A549 (cell line): ENCODE measurements at regions not wholly inside any gene's neighbourhood (a gene's known extent, or its start where the extent isn't known, plus 50 kb on each side); places are given as distances from the start of the nearest gene placed in this dataset.

Source experiments
- ATAC-seq, 2 experiments: fragments of 200-7000 bp in 1 of 2; fragments of >200 bp in 1 of 2; cut with Nextera tagmentation in 1 of 2; cut with Tn5 transposase in 1 of 2; 3 replicates each; pipeline versions ENCODE4 v1.8.0 to v1.9.1; 2018 to 2020; ENCODE audit warnings: mild to moderate bottlenecking in 1 of 2, moderate library complexity in 1 of 2
- CTCF ChIA-PET: fragments of 300-600 bp; sonication (Branson Sonifier 250); formaldehyde crosslinking; extraction: SDS; loops from one replicate; lab custom pipeline; 2021; ENCODE audit warnings: antibody characterized with exemption, inconsistent platforms; lab: Yijun Ruan, JAX
- POLR2A ChIA-PET: fragments of 350-600 bp; formaldehyde crosslinking; extraction: SDS; loops from one replicate; lab custom pipeline; 2021; ENCODE audit warnings: antibody characterized with exemption, inconsistent platforms; lab: Yijun Ruan, JAX
- DNase-seq, 2 experiments: peaks; one replicate each; pipeline versions ENCODE4 v3.0.0 to v3.0.0-alpha.2; 2011 to 2016; ENCODE audit warnings: low read depth in 1 of 2, low spot score in 1 of 2
- FAIRE-seq: peaks from 2 replicates; lab custom pipeline; 2011; peaks lifted over from hg19 to GRCh38; lab: Jason Lieb, UNC
- H3K27ac ChIP-seq, 2 experiments: fragments of >200 bp; sonication (Bioruptor Twin); formaldehyde crosslinking; 3 replicates each; pipeline ENCODE4 v1.5.1; 2016 to 2017
- H3K4me1 ChIP-seq: fragments of >200 bp; sonication (Bioruptor Twin); formaldehyde crosslinking; 3 replicates; pipeline ENCODE4 v1.6.1; 2016
- H3K4me2 ChIP-seq: fragments of >200 bp; sonication (Bioruptor Twin); formaldehyde crosslinking; 3 replicates; pipeline ENCODE4 v1.6.1; 2016
- H3K4me3 ChIP-seq: fragments of >200 bp; sonication (Bioruptor Twin); formaldehyde crosslinking; 3 replicates; pipeline ENCODE4 v1.5.1; 2016
- H3K9me3 ChIP-seq: fragments of >200 bp; sonication (Bioruptor Twin); formaldehyde crosslinking; 3 replicates; pipeline ENCODE4 v1.6.1; 2016
- BHLHE40 ChIP-seq: IDR thresholded peaks from 2 replicates; pipeline ENCODE4 v1.6.1; 2012; ENCODE audit warnings: low read depth, low read length, inconsistent platforms
- CBX2 ChIP-seq: fragments of 200-600 bp; sonication (generic); IDR thresholded peaks from 2 replicates; pipeline ENCODE4 v1.6.1; 2016; ENCODE audit warnings: low read depth, mild to moderate bottlenecking, borderline replicate concordance
- CBX8 ChIP-seq: fragments of 200-600 bp; sonication (generic); IDR thresholded peaks from 2 replicates; pipeline ENCODE4 v1.6.1; 2016
- CEBPB ChIP-seq, 2 experiments: fragments of >200 bp in 1 of 2; sonication (Bioruptor Twin) in 1 of 2; formaldehyde crosslinking in 1 of 2; IDR thresholded peaks; 2 replicates each; pipeline ENCODE4 v1.6.1; 2012 to 2016
- EHMT2 ChIP-seq: fragments of 200-600 bp; sonication (generic); IDR thresholded peaks from 2 replicates; pipeline ENCODE4 v1.6.1; 2016; ENCODE audit warnings: antibody characterized with exemption, low read depth, mild to moderate bottlenecking, moderate library complexity
- ESRRA ChIP-seq: fragments of 150-350 bp; IDR thresholded peaks from 2 replicates; pipeline ENCODE4 v1.6.1; 2014; ENCODE audit warnings: mild to moderate bottlenecking, low read length, borderline replicate concordance
- FOXS1 ChIP-seq: fragments of 250-450 bp; sonication (Bioruptor Pico); IDR thresholded peaks from 2 replicates; pipeline ENCODE4 v1.5.0; 2020; ENCODE audit warnings: mild to moderate bottlenecking, moderate library complexity
- GATA3 ChIP-seq: IDR thresholded peaks from 2 replicates; pipeline ENCODE4 v1.6.1; 2012; ENCODE audit warnings: borderline replicate concordance
- MAFK ChIP-seq: fragments of 450-650 bp; IDR thresholded peaks from 2 replicates; pipeline ENCODE4 v1.6.1; 2014; ENCODE audit not compliant: partially characterized antibody
- MAX ChIP-seq: IDR thresholded peaks from 2 replicates; pipeline ENCODE4 v1.6.1; 2012
- MAZ ChIP-seq: fragments of 150-350 bp; IDR thresholded peaks from 2 replicates; pipeline ENCODE4 v1.6.1; 2014; ENCODE audit warnings: antibody characterized with exemption, low read depth, low read length, borderline replicate concordance
- MYC ChIP-seq: IDR thresholded peaks from 2 replicates; pipeline ENCODE4 v1.6.1; 2012; ENCODE audit warnings: mild to moderate bottlenecking, inconsistent platforms, low read length, improper control_type of control experiment, borderline replicate concordance
- NFE2L2 ChIP-seq: fragments of 150-350 bp; conservative IDR thresholded peaks from 2 replicates; pipeline ENCODE4 v1.6.1; 2014; ENCODE audit warnings: low read length
- POLR2A ChIP-seq: IDR thresholded peaks from 2 replicates; pipeline ENCODE4 v1.6.1; 2012; ENCODE audit warnings: mild to moderate bottlenecking, low read length
- RAD21 ChIP-seq, 2 experiments: fragments of >200 bp in 1 of 2; sonication (Bioruptor Twin) in 1 of 2; formaldehyde crosslinking in 1 of 2; IDR thresholded peaks in 1 of 2; conservative IDR thresholded peaks in 1 of 2; 2 replicates in 1 of 2; 3 replicates in 1 of 2; pipeline ENCODE4 v1.6.1; 2012 to 2018; ENCODE audit warnings: inconsistent platforms in 1 of 2
- RARB ChIP-seq: fragments of 250-450 bp; sonication (Bioruptor Pico); IDR thresholded peaks from 2 replicates; pipeline ENCODE4 v1.8.0; 2021; ENCODE audit warnings: mild to moderate bottlenecking, moderate library complexity
- RCOR1 ChIP-seq: fragments of 150-350 bp; IDR thresholded peaks from 2 replicates; pipeline ENCODE4 v1.6.1; 2014; ENCODE audit warnings: antibody characterized with exemption, low read length, low read depth
- SREBF2 ChIP-seq: fragments of 450-650 bp; IDR thresholded peaks from 2 replicates; pipeline ENCODE4 v1.6.1; 2014; ENCODE audit warnings: mild to moderate bottlenecking, moderate library complexity
- USF2 ChIP-seq: fragments of 450-650 bp; IDR thresholded peaks from 2 replicates; pipeline ENCODE4 v1.6.1; 2014; ENCODE audit warnings: antibody characterized with exemption
- ZC3H11A ChIP-seq: fragments of 450-650 bp; IDR thresholded peaks from 2 replicates; pipeline ENCODE4 v1.6.1; 2014; ENCODE audit warnings: antibody characterized with exemption, mild to moderate bottlenecking
- ZFP36 ChIP-seq: fragments of 450-650 bp; IDR thresholded peaks from 2 replicates; pipeline ENCODE4 v1.6.1; 2014; ENCODE audit warnings: borderline replicate concordance; ENCODE audit not compliant: partially characterized antibody
- ZNF302 ChIP-seq: fragments of 250-450 bp; sonication (Bioruptor Pico); IDR thresholded peaks from 2 replicates; pipeline ENCODE4 v1.9.0; 2021; ENCODE audit warnings: inconsistent platforms, mild to moderate bottlenecking, moderate library complexity
- WGBS: methylation state at CpG from one replicate; pipeline ENCODE4 v1.1.6; 2017; ENCODE audit errors: missing lambda C conversion rate; 5-methylcytosine and 5-hydroxymethylcytosine counted together
- TF ChIP-seq, protein P1 (sequence below): fragments of >200 bp; sonication (Bioruptor Twin); formaldehyde crosslinking; IDR thresholded peaks from 3 replicates; pipeline ENCODE4 v1.5.1; 2016
- TF ChIP-seq, protein P2 (sequence below): fragments of 150-350 bp; IDR thresholded peaks from 2 replicates; pipeline ENCODE4 v1.6.1; 2014; ENCODE audit warnings: low read depth, mild to moderate bottlenecking, low read length
- TF ChIP-seq, protein P3 (sequence below): fragments of 200-600 bp; sonication (generic); IDR thresholded peaks from 2 replicates; pipeline ENCODE4 v1.6.1; 2016; ENCODE audit warnings: antibody characterized with exemption, mild to moderate bottlenecking, moderate library complexity
- TF ChIP-seq, protein P4 (sequence below): IDR thresholded peaks from 2 replicates; pipeline ENCODE4 v1.6.1; 2012; ENCODE audit warnings: low read depth, borderline replicate concordance
- TF ChIP-seq, protein P5 (sequence below): IDR thresholded peaks from 2 replicates; pipeline ENCODE4 v1.6.1; 2012

DNA sequence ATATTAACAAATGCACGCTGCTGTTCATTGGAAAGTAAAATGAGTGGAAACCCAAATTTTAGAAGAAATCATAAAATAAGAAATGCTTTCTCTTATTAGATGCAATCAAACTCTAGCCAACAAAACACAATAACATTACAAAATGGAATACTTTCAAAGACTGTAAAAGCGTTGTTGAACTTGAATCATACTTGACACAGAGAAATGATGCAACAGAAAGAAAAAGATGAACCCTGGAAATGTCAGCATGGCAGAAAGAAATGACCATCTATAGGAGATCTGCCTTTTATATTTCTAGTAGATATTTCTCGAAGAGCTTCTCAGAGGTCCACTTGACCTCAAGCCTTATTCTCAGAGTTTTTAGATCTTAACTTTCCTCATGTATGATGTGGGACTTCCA is 170.6 kb upstream of the MEIS1 start:
- 13% methylated on average over 3 of the region's 3 CpGs for WGBS
- no peak overlapping the region for H3K4me2 ChIP-seq
- no peak for DNase-seq
- H3K27ac ChIP-seq = no peak overlapping the region
- POLR2A ChIA-PET = no interaction called here
- H3K4me1 ChIP-seq = no peaks in the 10 kb centered on the region
- H3K9me3 ChIP-seq = no peaks in the 10 kb centered on the region
- H3K4me3 ChIP-seq = no peak overlapping the region
- no peak for FAIRE-seq
- TF ChIP-seq FOXS1 (CRISPR knock-in tag) (no peak), BHLHE40 (no peak), MAZ (no peak)
- TF ChIP-seq, protein P1, sequence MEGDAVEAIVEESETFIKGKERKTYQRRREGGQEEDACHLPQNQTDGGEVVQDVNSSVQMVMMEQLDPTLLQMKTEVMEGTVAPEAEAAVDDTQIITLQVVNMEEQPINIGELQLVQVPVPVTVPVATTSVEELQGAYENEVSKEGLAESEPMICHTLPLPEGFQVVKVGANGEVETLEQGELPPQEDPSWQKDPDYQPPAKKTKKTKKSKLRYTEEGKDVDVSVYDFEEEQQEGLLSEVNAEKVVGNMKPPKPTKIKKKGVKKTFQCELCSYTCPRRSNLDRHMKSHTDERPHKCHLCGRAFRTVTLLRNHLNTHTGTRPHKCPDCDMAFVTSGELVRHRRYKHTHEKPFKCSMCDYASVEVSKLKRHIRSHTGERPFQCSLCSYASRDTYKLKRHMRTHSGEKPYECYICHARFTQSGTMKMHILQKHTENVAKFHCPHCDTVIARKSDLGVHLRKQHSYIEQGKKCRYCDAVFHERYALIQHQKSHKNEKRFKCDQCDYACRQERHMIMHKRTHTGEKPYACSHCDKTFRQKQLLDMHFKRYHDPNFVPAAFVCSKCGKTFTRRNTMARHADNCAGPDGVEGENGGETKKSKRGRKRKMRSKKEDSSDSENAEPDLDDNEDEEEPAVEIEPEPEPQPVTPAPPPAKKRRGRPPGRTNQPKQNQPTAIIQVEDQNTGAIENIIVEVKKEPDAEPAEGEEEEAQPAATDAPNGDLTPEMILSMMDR = no peak
- TF ChIP-seq, protein P2, sequence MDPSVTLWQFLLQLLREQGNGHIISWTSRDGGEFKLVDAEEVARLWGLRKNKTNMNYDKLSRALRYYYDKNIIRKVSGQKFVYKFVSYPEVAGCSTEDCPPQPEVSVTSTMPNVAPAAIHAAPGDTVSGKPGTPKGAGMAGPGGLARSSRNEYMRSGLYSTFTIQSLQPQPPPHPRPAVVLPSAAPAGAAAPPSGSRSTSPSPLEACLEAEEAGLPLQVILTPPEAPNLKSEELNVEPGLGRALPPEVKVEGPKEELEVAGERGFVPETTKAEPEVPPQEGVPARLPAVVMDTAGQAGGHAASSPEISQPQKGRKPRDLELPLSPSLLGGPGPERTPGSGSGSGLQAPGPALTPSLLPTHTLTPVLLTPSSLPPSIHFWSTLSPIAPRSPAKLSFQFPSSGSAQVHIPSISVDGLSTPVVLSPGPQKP = no peak
- no peak for ATAC-seq
- CTCF ChIA-PET = no interaction called here

GRCh38 chr2:66255867-66256266 is 179.1 kb upstream of the MEIS1 start:
- Histone ChIP-seq H3K27ac (no peak overlapping the region), H3K4me2 (no peak overlapping the region), H3K4me3 (no peak overlapping the region), H3K4me1 (no peaks in the 10 kb centered on the region), H3K9me3 (no peaks in the 10 kb centered on the region)
- no peak for FAIRE-seq
- WGBS = 4% methylated on average over 3 of the region's 3 CpGs
- ATAC-seq = no peak
- no peak for TF ChIP-seq MYC
- TF ChIP-seq, protein P3, sequence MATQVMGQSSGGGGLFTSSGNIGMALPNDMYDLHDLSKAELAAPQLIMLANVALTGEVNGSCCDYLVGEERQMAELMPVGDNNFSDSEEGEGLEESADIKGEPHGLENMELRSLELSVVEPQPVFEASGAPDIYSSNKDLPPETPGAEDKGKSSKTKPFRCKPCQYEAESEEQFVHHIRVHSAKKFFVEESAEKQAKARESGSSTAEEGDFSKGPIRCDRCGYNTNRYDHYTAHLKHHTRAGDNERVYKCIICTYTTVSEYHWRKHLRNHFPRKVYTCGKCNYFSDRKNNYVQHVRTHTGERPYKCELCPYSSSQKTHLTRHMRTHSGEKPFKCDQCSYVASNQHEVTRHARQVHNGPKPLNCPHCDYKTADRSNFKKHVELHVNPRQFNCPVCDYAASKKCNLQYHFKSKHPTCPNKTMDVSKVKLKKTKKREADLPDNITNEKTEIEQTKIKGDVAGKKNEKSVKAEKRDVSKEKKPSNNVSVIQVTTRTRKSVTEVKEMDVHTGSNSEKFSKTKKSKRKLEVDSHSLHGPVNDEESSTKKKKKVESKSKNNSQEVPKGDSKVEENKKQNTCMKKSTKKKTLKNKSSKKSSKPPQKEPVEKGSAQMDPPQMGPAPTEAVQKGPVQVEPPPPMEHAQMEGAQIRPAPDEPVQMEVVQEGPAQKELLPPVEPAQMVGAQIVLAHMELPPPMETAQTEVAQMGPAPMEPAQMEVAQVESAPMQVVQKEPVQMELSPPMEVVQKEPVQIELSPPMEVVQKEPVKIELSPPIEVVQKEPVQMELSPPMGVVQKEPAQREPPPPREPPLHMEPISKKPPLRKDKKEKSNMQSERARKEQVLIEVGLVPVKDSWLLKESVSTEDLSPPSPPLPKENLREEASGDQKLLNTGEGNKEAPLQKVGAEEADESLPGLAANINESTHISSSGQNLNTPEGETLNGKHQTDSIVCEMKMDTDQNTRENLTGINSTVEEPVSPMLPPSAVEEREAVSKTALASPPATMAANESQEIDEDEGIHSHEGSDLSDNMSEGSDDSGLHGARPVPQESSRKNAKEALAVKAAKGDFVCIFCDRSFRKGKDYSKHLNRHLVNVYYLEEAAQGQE = no peak
- TF ChIP-seq MAX = no peak
- no peak for TF ChIP-seq NFE2L2
- TF ChIP-seq, protein P4, sequence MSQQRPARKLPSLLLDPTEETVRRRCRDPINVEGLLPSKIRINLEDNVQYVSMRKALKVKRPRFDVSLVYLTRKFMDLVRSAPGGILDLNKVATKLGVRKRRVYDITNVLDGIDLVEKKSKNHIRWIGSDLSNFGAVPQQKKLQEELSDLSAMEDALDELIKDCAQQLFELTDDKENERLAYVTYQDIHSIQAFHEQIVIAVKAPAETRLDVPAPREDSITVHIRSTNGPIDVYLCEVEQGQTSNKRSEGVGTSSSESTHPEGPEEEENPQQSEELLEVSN = no peak
- no peak for TF ChIP-seq POLR2A
- no peak for TF ChIP-seq EHMT2
- no peak for TF ChIP-seq MAFK
- TF ChIP-seq BHLHE40 = no peak
- no peak for TF ChIP-seq RARB (CRISPR knock-in tag)
- no peak for TF ChIP-seq CEBPB (IDR thresholded peaks at IDR 0.05)
- TF ChIP-seq ESRRA = no peak
- TF ChIP-seq CBX8 = no peak
- ChIA-PET POLR2A (no interaction called here), CTCF (no interaction called here)
- DNase-seq = no peak

- POLR2A ChIA-PET = no interaction called here
- Histone ChIP-seq H3K4me1 (no peaks in the 10 kb centered on the region), H3K4me3 (no peak overlapping the region), H3K9me3 (no peaks in the 10 kb centered on the region), H3K4me2 (no peak overlapping the region), H3K27ac (no peak overlapping the region)
- DNase-seq (no peak), FAIRE-seq (no peak), ATAC-seq (no peak)
- CTCF ChIA-PET = interaction anchor here (0.6 kb wide), 1 partner anchor 14 kb away, joined by 8 read pairs; no protein-coding TSS in a partner anchor
- no peak for TF ChIP-seq USF2
- TF ChIP-seq, protein P5, sequence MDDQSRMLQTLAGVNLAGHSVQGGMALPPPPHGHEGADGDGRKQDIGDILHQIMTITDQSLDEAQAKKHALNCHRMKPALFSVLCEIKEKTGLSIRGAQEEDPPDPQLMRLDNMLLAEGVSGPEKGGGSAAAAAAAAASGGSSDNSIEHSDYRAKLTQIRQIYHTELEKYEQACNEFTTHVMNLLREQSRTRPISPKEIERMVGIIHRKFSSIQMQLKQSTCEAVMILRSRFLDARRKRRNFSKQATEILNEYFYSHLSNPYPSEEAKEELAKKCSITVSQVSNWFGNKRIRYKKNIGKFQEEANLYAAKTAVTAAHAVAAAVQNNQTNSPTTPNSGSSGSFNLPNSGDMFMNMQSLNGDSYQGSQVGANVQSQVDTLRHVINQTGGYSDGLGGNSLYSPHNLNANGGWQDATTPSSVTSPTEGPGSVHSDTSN = no peak
- no peak for TF ChIP-seq CEBPB (IDR thresholded peaks at IDR 0.05)
- TF ChIP-seq GATA3 = no peak
- TF ChIP-seq RAD21 (conservative IDR thresholded peaks at IDR 0.05 in 1 of 2, IDR thresholded peaks at IDR 0.05 in 1 of 2) = no peak
- TF ChIP-seq RCOR1 = no peak
- TF ChIP-seq ZNF302 (CRISPR knock-in tag) = no peak
- no peak for TF ChIP-seq ZFP36
- no peak for TF ChIP-seq ZC3H11A
- no peak for TF ChIP-seq CBX2
- TF ChIP-seq SREBF2 = no peak
- TF ChIP-seq ESRRA = no peak
- TF ChIP-seq MAZ = no peak
- TF ChIP-seq FOXS1 (CRISPR knock-in tag) = no peak
Measured at GRCh38 chr2:66255136-66255535, 179.8 kb upstream of the MEIS1 start.
